GM21423 (cell line): ENCODE measurements at regions not wholly inside any gene's neighbourhood (a gene's known extent, or its start where the extent isn't known, plus 50 kb on each side); places are given as distances from the start of the nearest gene placed in this dataset.
A peak's percentile ranks its signal among the peaks of the same experiment; 100 is the strongest.

Source experiments
- ATAC-seq: cut with Tn5 transposase; IDR thresholded peaks from one replicate; pipeline ENCODE4 v1.9.1; 2021; ENCODE audit warnings: mild to moderate bottlenecking, moderate library complexity; ENCODE audit not compliant: unreplicated experiment

DNA sequence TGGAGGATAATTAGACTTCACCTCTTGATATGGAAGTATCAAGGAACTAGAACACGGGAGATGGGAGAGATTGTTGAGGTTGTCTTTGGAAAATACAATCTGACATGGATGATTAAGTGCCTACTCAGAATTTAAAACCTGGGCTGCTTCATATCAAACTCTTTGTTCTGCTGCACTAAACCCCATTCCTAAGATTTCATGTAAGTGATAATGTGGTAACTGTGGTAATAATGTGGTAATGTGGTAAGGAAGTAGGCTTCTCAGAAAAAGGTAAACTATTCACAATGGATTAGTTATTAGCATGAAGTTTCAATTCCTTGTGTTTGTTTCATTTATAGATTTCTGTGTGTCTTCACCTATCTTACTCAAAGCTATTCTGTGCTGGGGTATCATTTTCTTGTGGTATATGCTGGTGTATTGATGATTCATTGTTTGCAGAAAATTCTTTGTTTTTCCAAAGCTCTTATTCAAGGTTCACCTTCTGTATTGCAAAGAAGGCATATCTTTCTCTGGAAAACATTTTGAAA lies 129.9 kb upstream of the TAC1 start:
- peak; percentile 85 for ATAC-seq

DNA sequence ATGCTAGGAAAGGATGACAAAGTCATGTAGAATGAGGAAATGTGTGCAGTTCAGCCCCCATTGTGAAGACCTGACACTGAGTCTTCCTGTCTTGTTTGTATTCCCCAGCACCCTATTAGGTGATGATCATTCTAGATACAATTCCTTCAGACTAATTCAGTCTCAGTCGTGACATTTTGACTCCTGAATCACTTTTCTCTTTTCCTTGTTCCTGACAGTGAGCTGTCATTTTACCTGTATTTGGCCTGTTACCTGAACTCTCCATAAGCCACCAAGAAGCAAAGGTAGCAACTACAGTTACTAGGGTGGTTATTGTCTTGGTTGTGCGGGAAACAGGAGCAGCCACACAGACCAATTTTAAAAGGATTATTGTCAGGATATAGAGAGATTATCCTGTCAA lies 111.4 kb upstream of the TAC1 start:
- ATAC-seq, result no peak

DNA sequence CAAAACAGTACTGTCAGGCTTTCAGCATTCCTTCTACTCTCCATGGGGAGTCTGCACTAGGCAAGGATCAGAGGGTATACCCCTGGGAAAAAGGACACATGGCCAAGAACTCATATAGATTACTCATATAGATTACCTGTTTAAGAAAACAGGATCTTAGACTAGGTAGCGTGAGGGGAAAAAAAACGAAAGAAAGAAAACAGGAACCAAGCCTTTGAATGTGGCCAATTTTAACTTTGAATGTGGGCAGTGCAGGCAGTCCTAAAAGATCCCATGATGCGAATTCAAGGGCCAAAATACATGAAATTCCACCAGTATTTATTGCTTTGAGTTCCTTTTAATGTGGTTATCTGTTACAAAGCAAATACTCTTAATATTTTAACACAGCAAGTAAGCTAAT lies 108.6 kb upstream of the TAC1 start:
- peak; percentile 91 for ATAC-seq

DNA sequence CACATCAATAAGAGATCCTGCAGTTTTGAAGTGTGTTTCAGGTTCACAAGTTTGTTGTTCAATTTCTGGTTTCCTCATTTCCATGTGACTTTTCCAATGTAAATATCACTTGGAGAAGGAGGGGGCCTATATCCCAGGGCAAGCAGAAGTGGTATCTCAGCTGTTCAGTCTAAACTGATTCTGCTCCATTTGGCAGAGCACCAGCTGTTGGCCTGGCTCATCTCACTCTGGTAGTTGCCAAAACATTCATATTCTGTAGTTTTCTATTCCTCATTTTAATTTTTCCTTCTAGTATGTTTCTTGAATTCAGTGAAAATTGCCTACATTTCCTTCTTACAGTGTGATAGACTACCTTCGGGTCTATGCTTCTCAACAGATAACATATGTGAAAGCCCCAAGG lies 101.8 kb upstream of the TAC1 start:
- no peak for ATAC-seq

DNA sequence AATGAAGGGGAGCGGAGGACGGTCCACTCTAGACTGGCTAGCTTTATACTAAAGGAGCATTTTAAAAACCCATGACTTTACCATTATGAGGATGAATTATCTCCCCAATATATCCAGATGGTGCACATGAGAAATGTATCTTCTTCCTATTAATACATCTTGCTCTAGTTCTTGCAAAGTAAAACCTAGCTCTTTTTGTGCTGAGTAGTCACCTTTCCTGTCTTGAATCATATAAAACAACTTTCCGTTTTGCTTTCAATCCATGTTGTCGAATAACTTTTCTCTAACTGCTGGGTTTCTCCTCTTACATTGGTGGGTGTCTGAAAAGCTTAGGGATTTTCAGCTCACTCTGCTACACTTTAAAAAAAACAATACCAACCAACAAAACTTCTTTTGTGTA lies 96.3 kb upstream of the TAC1 start:
- ATAC-seq, result no peak

DNA sequence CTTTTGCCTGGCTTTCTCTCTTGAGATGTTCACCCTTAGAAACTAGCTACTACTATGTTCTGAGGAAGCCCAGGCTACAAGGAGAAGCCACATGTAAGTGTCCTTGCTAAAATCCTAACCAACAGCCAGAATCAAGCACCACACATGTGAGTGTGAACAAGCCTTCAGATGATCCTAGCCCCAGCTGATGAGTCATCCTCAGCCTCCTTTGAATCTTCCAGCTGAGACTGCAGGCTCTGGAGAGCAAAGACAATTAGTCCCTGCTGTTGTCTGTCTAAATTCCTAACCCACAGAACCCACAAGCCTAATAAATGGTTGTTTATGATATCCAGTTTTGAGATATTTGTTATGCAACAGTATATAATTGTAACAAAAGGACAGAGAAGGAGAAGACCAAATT lies 92.8 kb upstream of the TAC1 start:
- ATAC-seq, result no peak

DNA sequence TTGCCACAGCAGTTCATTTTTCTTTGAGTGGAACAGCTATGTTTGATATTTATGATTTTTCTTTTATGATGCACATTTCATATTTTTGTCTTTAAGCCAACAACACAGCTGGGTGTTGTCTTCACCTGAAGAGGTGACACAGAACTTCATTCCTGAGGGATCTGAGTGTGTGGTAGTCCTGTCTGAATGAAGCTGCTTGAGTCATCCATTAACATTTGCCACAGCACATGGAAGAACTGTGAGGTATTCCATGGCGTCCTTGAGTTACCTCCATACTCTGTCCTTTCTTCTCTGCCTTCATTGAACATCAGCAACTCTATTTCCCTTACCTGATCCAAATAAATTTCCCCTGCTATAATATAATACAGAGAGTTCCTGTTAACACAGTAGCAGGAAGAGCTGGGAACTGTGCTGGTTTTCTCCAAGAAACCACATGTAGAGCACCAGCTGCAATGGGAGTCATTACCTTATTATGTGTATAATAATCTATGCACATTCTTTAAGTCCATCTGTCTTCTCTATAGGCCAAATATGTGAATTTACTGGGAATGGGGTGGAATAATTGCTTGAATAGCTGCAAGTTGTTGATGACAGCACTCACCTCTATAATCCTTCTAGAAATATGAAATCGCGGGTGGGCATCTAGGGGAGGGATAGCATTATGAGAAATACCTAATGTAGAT lies 72.4 kb upstream of the TAC1 start:
- no peak for ATAC-seq

DNA sequence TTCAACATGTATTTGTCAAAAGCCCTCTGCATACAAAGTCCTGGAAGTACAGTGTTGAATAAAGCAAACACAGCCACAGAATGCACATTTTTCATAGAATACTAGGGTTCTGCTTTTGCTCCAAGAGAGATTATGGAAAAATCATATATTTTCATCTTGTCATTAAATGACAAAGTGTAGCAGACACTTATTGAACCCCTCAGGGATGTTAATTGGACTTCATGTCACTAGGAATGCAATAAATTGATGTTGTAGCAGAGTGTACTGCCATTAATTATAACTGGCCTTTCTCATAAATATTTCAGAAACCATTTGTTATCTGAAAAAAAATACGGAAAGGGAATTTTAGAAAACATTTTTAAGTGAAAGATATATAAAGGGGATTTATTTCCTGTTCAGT lies 64.5 kb upstream of the TAC1 start:
- no peak for ATAC-seq

DNA sequence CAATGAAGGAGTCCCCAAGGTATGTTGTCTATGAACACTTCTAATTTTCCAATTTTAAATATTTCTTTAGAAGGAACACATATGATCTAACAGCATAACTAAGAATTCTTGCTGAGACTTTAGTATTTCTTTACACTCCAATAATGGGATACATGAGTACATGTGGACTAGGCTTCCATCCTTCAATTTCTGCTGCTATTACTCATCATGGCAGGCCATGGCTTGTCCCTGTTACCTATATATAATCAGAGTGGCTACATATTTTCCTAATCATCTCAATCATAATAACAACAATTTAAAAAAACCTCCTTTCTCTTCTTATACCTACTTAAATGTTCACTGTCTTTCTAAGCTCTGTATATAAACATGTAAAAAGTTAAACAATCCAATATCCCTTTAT lies 60.3 kb upstream of the TAC1 start:
- ATAC-seq, result no peak

DNA sequence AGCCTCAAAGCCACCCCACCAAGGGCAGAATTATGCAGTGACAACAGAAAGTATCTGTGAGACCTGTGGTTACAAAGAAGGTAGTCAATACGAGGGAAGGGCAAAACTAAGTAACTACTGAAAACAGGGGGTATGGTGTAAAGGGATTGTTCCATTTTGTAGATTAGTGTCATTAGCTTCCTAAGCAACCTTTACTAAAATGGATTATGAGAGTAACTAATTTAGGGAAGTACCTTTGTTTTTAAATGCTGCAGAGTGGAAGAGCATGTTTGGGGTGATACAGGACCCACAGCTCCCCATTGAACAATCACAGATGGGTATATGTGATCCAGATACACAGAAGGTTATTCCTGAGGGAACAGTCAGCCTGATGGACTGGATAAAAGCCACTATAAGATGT lies 51.3 kb upstream of the TAC1 start:
- no peak for ATAC-seq
